Activated naive CD4-positive, alpha-beta T cell treated with anti-CD3 and anti-CD28 coated beads for 36 hours (primary cell): ENCODE measurements at regions not wholly inside any gene's neighbourhood (a gene's known extent, or its start where the extent isn't known, plus 50 kb on each side); places are given as distances from the start of the nearest gene placed in this dataset.
A peak's percentile ranks its signal among the peaks of the same experiment; 100 is the strongest.
"Not testable (repeated sequence)": the region's sequence is repeated elsewhere in the genome, so short reads cannot be mapped to it uniquely, and the experiment has no call there.

ENCODE experiments used
- CTCF ChIA-PET: fragments of 350-600 bp; sonication (Branson Sonifier 250); formaldehyde crosslinking; loops from one replicate; lab custom pipeline; 2021; ENCODE audit warnings: antibody characterized with exemption; lab: Charles Lee
- DNase-seq: peaks from one replicate; pipeline ENCODE4 v3.0.0-alpha.2; 2020
- H3K27ac Mint-ChIP-seq: one replicate; pipeline ENCODE4 v1.8.0; 2021; ENCODE audit warnings: mild to moderate bottlenecking, mixed read lengths
- H3K27me3 Mint-ChIP-seq: one replicate; pipeline ENCODE4 v1.8.0; 2021; ENCODE audit warnings: low read depth, mixed read lengths
- H3K36me3 Mint-ChIP-seq: one replicate; pipeline ENCODE4 v1.8.0; 2021; ENCODE audit warnings: low read depth, mixed read lengths
- H3K4me1 Mint-ChIP-seq: one replicate; pipeline ENCODE4 v1.8.0; 2021; ENCODE audit warnings: low read depth, mixed read lengths
- H3K4me3 Mint-ChIP-seq: one replicate; pipeline ENCODE4 v1.8.0; 2021; ENCODE audit warnings: mild to moderate bottlenecking, moderate library complexity, mixed read lengths
- H3K9me3 Mint-ChIP-seq: one replicate; pipeline ENCODE4 v1.8.0; 2021; ENCODE audit warnings: mixed read lengths
- intact Hi-C: fragments of 100-400 bp; cut with micrococcal nuclease; formaldehyde crosslinking; loops from one replicate; pipeline ENCODE4 v1.15.1; 2023

- H3K27me3 Mint-ChIP-seq, H3K9me3 Mint-ChIP-seq, H3K27ac Mint-ChIP-seq, CTCF ChIA-PET, DNase-seq, H3K4me3 Mint-ChIP-seq, H3K36me3 Mint-ChIP-seq, H3K4me1 Mint-ChIP-seq: not testable (repeated sequence)
- intact Hi-C loops, result loop anchor here (2.0 to 5.0 kb wide), 2 partner anchors 486 to 852 kb away; no protein-coding TSS in a partner anchor
Observed at GRCh38 chr5:122515210-122515609, 203.2 kb downstream of the SNCAIP start.

GRCh38 chr5:122515709-122516431, 203.8 kb downstream of the SNCAIP start:
- Mint-ChIP-seq H3K9me3 (no peaks in the 10 kb centered on the region), H3K4me1 (no peaks in the 10 kb centered on the region), H3K36me3 (no peaks in the 10 kb centered on the region), H3K27ac (no peak overlapping the region), H3K27me3 (peaks cover 8% of the 10 kb centered on the region), H3K4me3 (no peak overlapping the region)
- DNase-seq, result peak; percentile 14
- intact Hi-C loops, result loop anchor here (2.0 to 5.0 kb wide), 2 partner anchors 485 to 851 kb away; no protein-coding TSS in a partner anchor
- CTCF ChIA-PET, result no interaction called here

GRCh38 chr5:122516432-122516743, 204.4 kb downstream of the SNCAIP start:
- no peak overlapping the region for H3K27ac Mint-ChIP-seq

GRCh38 chr5:122517091-122517490, 205.1 kb downstream of the SNCAIP start:
- Mint-ChIP-seq H3K36me3 (no peaks in the 10 kb centered on the region), H3K4me1 (no peaks in the 10 kb centered on the region), H3K9me3 (no peaks in the 10 kb centered on the region), H3K27ac (no peak overlapping the region), H3K27me3 (peaks cover 8% of the 10 kb centered on the region), H3K4me3 (no peak overlapping the region)
- DNase-seq, result no peak
- CTCF ChIA-PET, result interaction anchor here (0.6 kb wide), 1 partner anchor 1574 kb away, joined by 3 read pairs; no protein-coding TSS in a partner anchor
- intact Hi-C loops, result loop anchor here (5.0 kb wide), 1 partner anchor 850 kb away; no protein-coding TSS in a partner anchor

More at GRCh38 chr5:122516432-122516743, 204.4 kb downstream of the SNCAIP start:
- Mint-ChIP-seq H3K36me3 (no peaks in the 10 kb centered on the region), H3K4me1 (no peaks in the 10 kb centered on the region), H3K4me3 (no peak overlapping the region), H3K27me3 (peaks cover 8% of the 10 kb centered on the region), H3K9me3 (no peaks in the 10 kb centered on the region)
- intact Hi-C loops, result loop anchor here (5.0 kb wide), 1 partner anchor 851 kb away; no protein-coding TSS in a partner anchor
- DNase-seq, result no peak
- CTCF ChIA-PET, result no interaction called here

GRCh38 chr5:122523776-122524175, 211.7 kb downstream of the SNCAIP start:
- H3K27ac Mint-ChIP-seq, result no peak overlapping the region
- H3K27me3 Mint-ChIP-seq, result peaks cover 13% of the 10 kb centered on the region
- CTCF ChIA-PET, result no interaction called here
- H3K36me3 Mint-ChIP-seq, result no peaks in the 10 kb centered on the region
- H3K4me3 Mint-ChIP-seq, result no peak overlapping the region
- no peak for DNase-seq
- H3K9me3 Mint-ChIP-seq, result no peaks in the 10 kb centered on the region
- H3K4me1 Mint-ChIP-seq, result no peaks in the 10 kb centered on the region
- intact Hi-C loops, result no loop called here

GRCh38 chr5:122527547-122527946, 215.5 kb downstream of the SNCAIP start:
- H3K27me3 Mint-ChIP-seq, result peaks cover 5% of the 10 kb centered on the region
- H3K27ac Mint-ChIP-seq, result no peak overlapping the region
- no peaks in the 10 kb centered on the region for H3K4me1 Mint-ChIP-seq
- CTCF ChIA-PET, result no interaction called here
- DNase-seq, result no peak
- no peaks in the 10 kb centered on the region for H3K36me3 Mint-ChIP-seq
- H3K4me3 Mint-ChIP-seq, result no peak overlapping the region
- intact Hi-C loops, result no loop called here
- no peaks in the 10 kb centered on the region for H3K9me3 Mint-ChIP-seq

GRCh38 chr5:122532035-122532434, 220.0 kb downstream of the SNCAIP start:
- Mint-ChIP-seq H3K27me3 (no peaks in the 10 kb centered on the region), H3K4me3 (no peak overlapping the region), H3K27ac (no peak overlapping the region), H3K36me3 (no peaks in the 10 kb centered on the region), H3K4me1 (no peaks in the 10 kb centered on the region), H3K9me3 (no peaks in the 10 kb centered on the region)
- intact Hi-C loops, result no loop called here
- DNase-seq, result no peak
- CTCF ChIA-PET, result interaction anchor here (0.7 kb wide), 1 partner anchor 23 kb away, joined by 3 read pairs; no protein-coding TSS in a partner anchor

- Mint-ChIP-seq H3K27ac (no peak overlapping the region), H3K9me3 (no peaks in the 10 kb centered on the region), H3K4me1 (no peaks in the 10 kb centered on the region), H3K4me3 (no peak overlapping the region), H3K36me3 (no peaks in the 10 kb centered on the region), H3K27me3 (no peaks in the 10 kb centered on the region)
- CTCF ChIA-PET, result no interaction called here
- no peak for DNase-seq
- intact Hi-C loops, result no loop called here
Observed at GRCh38 chr5:122533825-122534224, 221.8 kb downstream of the SNCAIP start.

- CTCF ChIA-PET, result no interaction called here
- intact Hi-C loops, result no loop called here
- Mint-ChIP-seq H3K9me3 (no peaks in the 10 kb centered on the region), H3K27ac (no peak overlapping the region), H3K4me1 (no peaks in the 10 kb centered on the region), H3K36me3 (no peaks in the 10 kb centered on the region), H3K4me3 (no peak overlapping the region), H3K27me3 (no peaks in the 10 kb centered on the region)
- DNase-seq, result no peak
Observed at GRCh38 chr5:122534829-122535228, 222.8 kb downstream of the SNCAIP start.

GRCh38 chr5:122541388-122541787, 229.4 kb downstream of the SNCAIP start:
- Mint-ChIP-seq H3K27me3 (peaks cover 4% of the 10 kb centered on the region), H3K9me3 (no peaks in the 10 kb centered on the region), H3K36me3 (no peaks in the 10 kb centered on the region), H3K27ac (no peak overlapping the region), H3K4me3 (no peak overlapping the region), H3K4me1 (no peaks in the 10 kb centered on the region)
- intact Hi-C loops, result no loop called here
- CTCF ChIA-PET, result no interaction called here
- no peak for DNase-seq

- intact Hi-C loops, result no loop called here
- Mint-ChIP-seq H3K4me1 (no peaks in the 10 kb centered on the region), H3K9me3 (no peaks in the 10 kb centered on the region), H3K27ac (no peak overlapping the region), H3K4me3 (no peak overlapping the region), H3K27me3 (no peaks in the 10 kb centered on the region), H3K36me3 (no peaks in the 10 kb centered on the region)
- CTCF ChIA-PET, result no interaction called here
- DNase-seq, result no peak
Observed at GRCh38 chr5:122545986-122546385, 228.9 kb upstream of the SNX2 start.

GRCh38 chr5:122547219-122547618, 227.7 kb upstream of the SNX2 start:
- no peak for DNase-seq
- no peaks in the 10 kb centered on the region for H3K9me3 Mint-ChIP-seq
- no peaks in the 10 kb centered on the region for H3K4me1 Mint-ChIP-seq
- H3K27me3 Mint-ChIP-seq, result no peaks in the 10 kb centered on the region
- intact Hi-C loops, result no loop called here
- CTCF ChIA-PET, result no interaction called here
- H3K4me3 Mint-ChIP-seq, result no peak overlapping the region
- no peaks in the 10 kb centered on the region for H3K36me3 Mint-ChIP-seq
- no peak overlapping the region for H3K27ac Mint-ChIP-seq

- no peak overlapping the region for H3K27ac Mint-ChIP-seq
- no peaks in the 10 kb centered on the region for H3K9me3 Mint-ChIP-seq
- no peaks in the 10 kb centered on the region for H3K4me1 Mint-ChIP-seq
- no peaks in the 10 kb centered on the region for H3K27me3 Mint-ChIP-seq
- intact Hi-C loops, result no loop called here
- H3K36me3 Mint-ChIP-seq, result no peaks in the 10 kb centered on the region
- DNase-seq, result no peak
- CTCF ChIA-PET, result no interaction called here
- no peak overlapping the region for H3K4me3 Mint-ChIP-seq
Observed at GRCh38 chr5:122547669-122548068, 227.2 kb upstream of the SNX2 start.
